ENCODE measurements at regions not wholly inside any gene's neighbourhood (a gene's known extent, or its start where the extent isn't known, plus 50 kb on each side); places are given as distances from the start of the nearest gene placed in this dataset.

DNA sequence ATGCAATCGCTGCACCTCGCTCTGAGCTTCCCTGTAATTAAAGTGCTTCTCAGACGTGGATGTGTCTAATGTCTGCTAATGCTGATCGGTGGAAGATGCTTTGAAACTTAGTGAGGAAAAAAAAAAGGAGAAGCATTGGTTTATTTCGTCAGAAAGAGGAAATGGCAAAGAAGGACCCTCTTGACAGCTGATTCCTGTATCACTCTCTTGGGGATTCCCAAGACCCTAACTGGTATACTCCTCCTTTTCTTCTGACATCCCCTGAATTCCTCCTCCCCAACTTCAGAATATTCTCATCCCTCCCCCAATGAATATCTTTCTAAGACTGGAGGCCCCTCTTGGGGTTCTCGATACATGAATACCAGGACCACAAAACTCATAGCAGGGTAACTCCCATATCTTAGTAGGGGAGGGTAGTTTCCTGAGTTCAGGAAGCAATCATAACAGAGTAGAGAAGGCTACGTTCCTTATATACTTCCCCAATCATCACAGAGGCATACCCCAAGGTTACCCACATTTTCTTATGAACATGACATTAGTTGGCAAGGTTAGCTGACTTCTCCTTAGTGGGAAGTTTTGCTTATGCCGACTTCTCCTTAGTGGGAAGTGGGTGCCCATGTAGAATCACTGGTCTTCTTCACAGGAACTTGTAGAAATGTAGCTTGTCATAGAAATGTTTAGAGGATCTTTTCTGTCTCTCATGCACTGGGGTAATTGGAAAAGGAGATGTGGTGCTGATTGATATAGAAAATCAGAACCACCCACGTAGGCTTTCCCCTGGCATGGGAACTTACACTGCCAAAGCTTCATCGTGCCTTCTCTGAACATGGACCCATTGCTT is 63.8 kb upstream of the ATXN1 start:
- no peak overlapping the region for H3K27ac ChIP-seq (ENCODE audit: insufficient read length, low read depth, low read length)
- no peak for DNase-seq
- Mint-ChIP-seq H3K36me3 (ENCODE audit: insufficient read depth in 1 of 3, low read depth in 3 of 3) (no peaks in the 10 kb centered on the region), H3K27me3 (ENCODE audit: low read depth) (no peaks in the 10 kb centered on the region; the same call in 1 of the 2 replicates), H3K9me3 (peaks cover 0 to 4% of the 10 kb centered on the region in 2 experiments; a peak in 3 of 5 replicates), H3K4me3 (no peak overlapping the region), H3K27ac (no peak overlapping the region), H3K4me1 (peaks cover 7 to 9% of the 10 kb centered on the region in 2 experiments)
- H2BK20ac ChIP-seq (ENCODE audit: low read depth, low read length, poor library complexity, severe bottlenecking) = no peak overlapping the region
- H4K8ac ChIP-seq (replicated peaks; ENCODE audit: insufficient read length, low read depth, low read length) = no peak overlapping the region
- H3K79me1 ChIP-seq (ENCODE audit: insufficient read depth, low read depth, low read length, poor library complexity, severe bottlenecking) = no peaks in the 10 kb centered on the region
- no peaks in the 10 kb centered on the region for H3K79me2 ChIP-seq (ENCODE audit: insufficient read depth, low read length)
- H3K27me3 ChIP-seq (ENCODE audit: insufficient read depth, low read length) = no peaks in the 10 kb centered on the region
- H2BK5ac ChIP-seq (ENCODE audit: insufficient read length, low read length) = no peak overlapping the region
- H3K56ac ChIP-seq (ENCODE audit: insufficient read length, low read depth, low read length) = no peak overlapping the region
- no peaks in the 10 kb centered on the region for H3K23me2 ChIP-seq (ENCODE audit: insufficient read length, low read depth, low read length, poor library complexity, severe bottlenecking)
- H2BK120ac ChIP-seq (ENCODE audit: low read depth, low read length, poor library complexity, severe bottlenecking) = no peak overlapping the region
- H4K5ac ChIP-seq (ENCODE audit: insufficient read length, low read depth, low read length) = no peak overlapping the region
- H4K91ac ChIP-seq (ENCODE audit: insufficient read length, low read depth, low read length) = no peak overlapping the region
- no peak overlapping the region for H3K14ac ChIP-seq (ENCODE audit: insufficient read depth, low read length)
- no peak overlapping the region for H3K23ac ChIP-seq (ENCODE audit: insufficient read length, low read depth, low read length)
- no peak overlapping the region for H3K4me2 ChIP-seq (ENCODE audit: insufficient read depth, insufficient read length, low read length)
- H3K4ac ChIP-seq (ENCODE audit: low read depth, low read length) = no peak overlapping the region
- H3T11ph ChIP-seq (ENCODE audit: low read length) = no peak overlapping the region
- WGBS (ENCODE audit: extremely low coverage, insufficient read length, low lambda C conversion rate) = no CpG with 5 or more reads among the region's 10 CpGs
- H3K9ac ChIP-seq (ENCODE audit: extremely low read depth, insufficient read length, low read length) = no peak overlapping the region
- no peak overlapping the region for H3K18ac ChIP-seq (ENCODE audit: insufficient read length, low read depth, low read length)
- H2AFZ ChIP-seq (ENCODE audit: low read length) = no peak overlapping the region
- no peak overlapping the region for H2BK12ac ChIP-seq (ENCODE audit: insufficient read length, low read depth, low read length)
- no peaks in the 10 kb centered on the region for H4K20me1 ChIP-seq (ENCODE audit: control insufficient read depth, insufficient read depth, insufficient read length)
- peaks cover 2% of the 10 kb centered on the region for H3K4me1 ChIP-seq (ENCODE audit: insufficient read depth, low read length)
- no peak overlapping the region for H2AK5ac ChIP-seq (ENCODE audit: insufficient read length, low read length)
- no peaks in the 10 kb centered on the region for H3K9me3 ChIP-seq (ENCODE audit: control insufficient read depth, low read depth, low read length)
- TF ChIP-seq, protein P1, sequence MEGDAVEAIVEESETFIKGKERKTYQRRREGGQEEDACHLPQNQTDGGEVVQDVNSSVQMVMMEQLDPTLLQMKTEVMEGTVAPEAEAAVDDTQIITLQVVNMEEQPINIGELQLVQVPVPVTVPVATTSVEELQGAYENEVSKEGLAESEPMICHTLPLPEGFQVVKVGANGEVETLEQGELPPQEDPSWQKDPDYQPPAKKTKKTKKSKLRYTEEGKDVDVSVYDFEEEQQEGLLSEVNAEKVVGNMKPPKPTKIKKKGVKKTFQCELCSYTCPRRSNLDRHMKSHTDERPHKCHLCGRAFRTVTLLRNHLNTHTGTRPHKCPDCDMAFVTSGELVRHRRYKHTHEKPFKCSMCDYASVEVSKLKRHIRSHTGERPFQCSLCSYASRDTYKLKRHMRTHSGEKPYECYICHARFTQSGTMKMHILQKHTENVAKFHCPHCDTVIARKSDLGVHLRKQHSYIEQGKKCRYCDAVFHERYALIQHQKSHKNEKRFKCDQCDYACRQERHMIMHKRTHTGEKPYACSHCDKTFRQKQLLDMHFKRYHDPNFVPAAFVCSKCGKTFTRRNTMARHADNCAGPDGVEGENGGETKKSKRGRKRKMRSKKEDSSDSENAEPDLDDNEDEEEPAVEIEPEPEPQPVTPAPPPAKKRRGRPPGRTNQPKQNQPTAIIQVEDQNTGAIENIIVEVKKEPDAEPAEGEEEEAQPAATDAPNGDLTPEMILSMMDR (conservative IDR thresholded peaks at IDR 0.05) = no peak
- no peak overlapping the region for H2BK15ac ChIP-seq (ENCODE audit: low read depth, low read length)
